OCI-LY1 (cell line): ENCODE measurements at regions not wholly inside any gene's neighbourhood (a gene's known extent, or its start where the extent isn't known, plus 50 kb on each side); places are given as distances from the start of the nearest gene placed in this dataset.

Experiments
- H2AFZ ChIP-seq: fragments of 200-600 bp; sonication (generic), shearing (Covaris generic); 2 replicates; pipeline ENCODE4 v1.6.0; 2014; ENCODE audit warnings: antibody characterized with exemption, mild to moderate bottlenecking, low read length
- H3F3A ChIP-seq: fragments of 200-600 bp; sonication (generic), shearing (Covaris generic); 2 replicates; pipeline ENCODE4 v1.6.0; 2014; ENCODE audit warnings: mild to moderate bottlenecking, antibody characterized with exemption, low read length, moderate library complexity; ENCODE audit not compliant: insufficient read depth
- H3K27ac ChIP-seq: fragments of 200-600 bp; sonication (generic); 2 replicates; pipeline ENCODE4 v1.5.1; 2014; ENCODE audit warnings: low read length, mixed run types, mild to moderate bottlenecking, low read depth; ENCODE audit not compliant: poor library complexity, severe bottlenecking
- H3K27me3 ChIP-seq: fragments of 200-600 bp; sonication (generic); 2 replicates; pipeline ENCODE4 v1.6.0; 2014; ENCODE audit warnings: antibody characterized with exemption, mild to moderate bottlenecking, low read length, moderate library complexity; ENCODE audit not compliant: insufficient read depth
- H3K36me3 ChIP-seq: fragments of 200-600 bp; sonication (generic); 2 replicates; pipeline ENCODE4 v1.6.1; 2014; ENCODE audit warnings: mild to moderate bottlenecking, antibody characterized with exemption, low read length, moderate library complexity, mixed read lengths; ENCODE audit not compliant: insufficient read depth
- H3K4me1 ChIP-seq: fragments of 200-600 bp; sonication (generic); 2 replicates; pipeline ENCODE4 v1.5.1; 2014; ENCODE audit warnings: mild to moderate bottlenecking, low read length, moderate library complexity; ENCODE audit not compliant: insufficient read depth, severe bottlenecking
- H3K4me2 ChIP-seq: fragments of 200-600 bp; sonication (generic), shearing (Covaris generic); 2 replicates; pipeline ENCODE4 v1.6.1; 2014; ENCODE audit warnings: low read length
- H3K4me3 ChIP-seq: fragments of 200-600 bp; sonication (generic); 2 replicates; pipeline ENCODE4 v1.5.1; 2014; ENCODE audit warnings: low read length, low read depth, mild to moderate bottlenecking, mixed read lengths; ENCODE audit not compliant: poor library complexity, severe bottlenecking
- H3K79me2 ChIP-seq: fragments of 200-600 bp; shearing (Covaris generic); 2 replicates; pipeline ENCODE4 v1.6.1; 2016; ENCODE audit warnings: mixed run types, low read length, mixed read lengths; ENCODE audit not compliant: insufficient read depth
- H3K9ac ChIP-seq: fragments of 200-600 bp; sonication (generic), shearing (Covaris generic); 2 replicates; pipeline ENCODE4 v1.6.1; 2014; ENCODE audit warnings: mild to moderate bottlenecking, low read length, mixed read lengths
- H3K9me2 ChIP-seq: fragments of 200-600 bp; sonication (generic), shearing (Covaris generic); 2 replicates; pipeline ENCODE4 v1.6.1; 2014; ENCODE audit warnings: low read depth, mild to moderate bottlenecking, low read length, mixed read lengths
- H3K9me3 ChIP-seq: fragments of 200-600 bp; shearing (Covaris generic); 2 replicates; pipeline ENCODE4 v1.6.1; 2014; ENCODE audit warnings: low read length, mixed read lengths
- H4K20me1 ChIP-seq: fragments of 200-600 bp; sonication (generic), shearing (Covaris generic); 2 replicates; pipeline ENCODE4 v1.6.0; 2016; ENCODE audit warnings: mild to moderate bottlenecking, low read length; ENCODE audit not compliant: insufficient read depth
- CTCF ChIP-seq: fragments of 200-600 bp; sonication (generic), shearing (Covaris generic); IDR thresholded peaks from 2 replicates; pipeline ENCODE4 v1.5.1; 2017; ENCODE audit warnings: mild to moderate bottlenecking, antibody characterized with exemption, low read length, moderate library complexity, mixed read lengths
- EZH2 ChIP-seq: fragments of 200-600 bp; sonication (generic), shearing (Covaris generic); IDR thresholded peaks from 2 replicates; pipeline ENCODE4 v1.8.0; 2017; ENCODE audit warnings: borderline replicate concordance, mixed run types, mild to moderate bottlenecking, antibody characterized with exemption, low read length, moderate library complexity, mixed read lengths

GRCh38 chr2:15769235-15769634 lies 171.1 kb upstream of the MYCN start:
- H3K4me1 ChIP-seq = no peaks in the 10 kb centered on the region
- TF ChIP-seq EZH2 (no peak), CTCF (no peak)
- no peaks in the 10 kb centered on the region for H4K20me1 ChIP-seq
- H3K9me2 ChIP-seq = no peaks in the 10 kb centered on the region
- no peak overlapping the region for H3K27ac ChIP-seq
- H3K4me2 ChIP-seq = no peak overlapping the region
- no peaks in the 10 kb centered on the region for H3K79me2 ChIP-seq
- no peak overlapping the region for H2AFZ ChIP-seq
- no peaks in the 10 kb centered on the region for H3K36me3 ChIP-seq
- H3F3A ChIP-seq = no peaks in the 10 kb centered on the region
- H3K9ac ChIP-seq = no peak overlapping the region
- H3K4me3 ChIP-seq = no peak overlapping the region
- H3K27me3 ChIP-seq = peaks cover 3% of the 10 kb centered on the region; the same call in 1 of the 2 replicates
- no peaks in the 10 kb centered on the region for H3K9me3 ChIP-seq

GRCh38 chr2:15769676-15770547 lies 170.4 kb upstream of the MYCN start:
- Histone ChIP-seq H3K9ac (no peak overlapping the region), H4K20me1 (no peaks in the 10 kb centered on the region)
- no peak for TF ChIP-seq CTCF
- no peak for TF ChIP-seq EZH2

GRCh38 chr2:15770606-15771005 lies 169.7 kb upstream of the MYCN start:
- Histone ChIP-seq H3K79me2 (no peaks in the 10 kb centered on the region), H3K4me1 (no peaks in the 10 kb centered on the region), H3K4me2 (no peak overlapping the region), H3K27me3 (no peaks in the 10 kb centered on the region), H3K9ac (no peak overlapping the region), H2AFZ (no peak overlapping the region), H3K9me3 (no peaks in the 10 kb centered on the region), H3K9me2 (no peaks in the 10 kb centered on the region), H3K36me3 (no peaks in the 10 kb centered on the region), H3F3A (no peaks in the 10 kb centered on the region), H3K4me3 (no peak overlapping the region), H4K20me1 (no peaks in the 10 kb centered on the region), H3K27ac (no peak overlapping the region)
- TF ChIP-seq CTCF = no peak
- no peak for TF ChIP-seq EZH2

More at GRCh38 chr2:15769676-15770547, 170.4 kb upstream of the MYCN start:
- H3K27ac ChIP-seq = no peak overlapping the region
- no peak overlapping the region for H2AFZ ChIP-seq
- no peak overlapping the region for H3K4me3 ChIP-seq
- H3K9me2 ChIP-seq = no peaks in the 10 kb centered on the region
- no peaks in the 10 kb centered on the region for H3K36me3 ChIP-seq
- no peaks in the 10 kb centered on the region for H3F3A ChIP-seq
- H3K27me3 ChIP-seq = no peaks in the 10 kb centered on the region; the same call in 1 of the 2 replicates
- no peak overlapping the region for H3K4me2 ChIP-seq
- no peaks in the 10 kb centered on the region for H3K79me2 ChIP-seq
- H3K9me3 ChIP-seq = no peaks in the 10 kb centered on the region
- H3K4me1 ChIP-seq = no peaks in the 10 kb centered on the region
